Inferior parietal cortex (tissue), 1 donor: ENCODE measurements at regions not wholly inside any gene's neighbourhood (a gene's known extent, or its start where the extent isn't known, plus 50 kb on each side); places are given as distances from the start of the nearest gene placed in this dataset.

Source experiments
- DNase-seq: peaks from one replicate; pipeline ENCODE4 v3.0.0-alpha.2; 2016; ENCODE audit errors: extremely low spot score

- no peak for DNase-seq
Measured at GRCh38 chr10:108789919-108790318, 1133.4 kb downstream of the XPNPEP1 start.

- no peak for DNase-seq
Measured at GRCh38 chr10:108789336-108789735, 1134.0 kb downstream of the XPNPEP1 start.

GRCh38 chr10:108788891-108789290 is 1134.4 kb downstream of the XPNPEP1 start:
- DNase-seq = no peak

GRCh38 chr10:108787932-108788331 is 1135.4 kb downstream of the XPNPEP1 start:
- no peak for DNase-seq

- DNase-seq = no peak
Measured at GRCh38 chr10:108785011-108785410, 1138.3 kb downstream of the XPNPEP1 start.

DNA sequence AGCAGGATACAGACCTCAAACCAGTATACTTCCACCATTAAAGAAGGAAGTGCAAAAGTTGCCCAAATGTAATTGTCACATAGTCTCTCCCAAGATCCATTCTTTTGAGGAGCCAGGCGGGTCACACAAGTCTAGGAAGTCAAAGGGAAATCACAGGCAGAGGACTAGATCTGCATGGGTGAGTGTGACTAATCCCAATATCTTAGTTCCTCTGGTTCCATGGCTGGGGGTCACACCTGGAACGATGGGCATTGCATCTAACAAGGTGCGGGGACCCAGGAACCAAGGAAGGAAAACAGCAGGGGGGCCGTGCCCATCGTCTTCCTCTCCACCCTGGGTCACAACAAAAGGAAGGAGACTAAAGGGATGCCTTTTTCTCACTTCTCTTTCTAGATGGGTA is 1138.8 kb downstream of the XPNPEP1 start:
- DNase-seq = no peak

- DNase-seq = no peak
Measured at GRCh38 chr10:108783897-108784296, 1139.4 kb downstream of the XPNPEP1 start.

GRCh38 chr10:108782411-108782810 is 1140.9 kb downstream of the XPNPEP1 start:
- no peak for DNase-seq

- no peak for DNase-seq
Measured at GRCh38 chr10:108779501-108779900, 1143.8 kb downstream of the XPNPEP1 start.

- no peak for DNase-seq
Measured at GRCh38 chr10:108775911-108776475, 1147.3 kb downstream of the XPNPEP1 start.

GRCh38 chr10:108771106-108771505 is 1152.2 kb downstream of the XPNPEP1 start:
- DNase-seq = no peak

GRCh38 chr10:108765794-108766193 is 1157.5 kb downstream of the XPNPEP1 start:
- DNase-seq = no peak

DNA sequence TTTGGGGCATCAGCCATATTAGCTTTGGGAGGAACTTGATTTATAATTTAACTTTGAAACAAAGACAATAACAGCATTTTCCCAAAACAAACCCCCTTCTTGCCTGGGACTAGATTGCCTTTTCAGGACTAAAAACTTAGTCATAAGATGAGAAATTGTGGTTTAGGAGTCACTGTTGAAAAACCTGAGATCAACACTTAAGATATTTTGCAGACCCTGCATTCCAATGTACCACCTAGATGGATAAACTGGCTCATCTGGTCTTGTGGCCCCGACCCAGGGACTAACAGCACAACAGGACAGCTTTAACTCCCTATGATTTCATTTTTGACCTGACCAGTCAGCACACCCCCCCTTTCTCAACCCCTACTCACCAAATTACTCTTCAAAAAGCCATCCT is 1165.4 kb downstream of the XPNPEP1 start:
- no peak for DNase-seq

DNA sequence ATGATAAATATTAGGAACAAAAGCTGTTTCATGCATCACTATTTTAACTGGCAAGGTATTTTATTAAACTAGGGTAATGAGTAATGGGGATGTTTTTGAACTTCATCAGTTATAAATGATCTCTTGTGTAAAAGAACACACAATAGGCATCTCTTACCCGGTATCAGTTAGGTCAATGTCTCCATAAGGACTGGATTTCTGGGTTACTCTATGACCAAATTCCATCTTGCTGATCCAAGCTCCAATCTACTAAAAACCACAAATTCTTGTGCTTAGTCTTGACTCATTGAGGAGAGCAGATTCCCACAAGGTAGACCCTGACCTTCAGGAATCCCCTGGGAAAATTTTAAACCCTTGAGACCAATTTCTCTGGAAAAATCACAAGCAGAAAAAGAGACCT is 1167.7 kb downstream of the XPNPEP1 start:
- DNase-seq = no peak

GRCh38 chr10:108753326-108753725 is 1170.0 kb downstream of the XPNPEP1 start:
- DNase-seq = no peak

DNA sequence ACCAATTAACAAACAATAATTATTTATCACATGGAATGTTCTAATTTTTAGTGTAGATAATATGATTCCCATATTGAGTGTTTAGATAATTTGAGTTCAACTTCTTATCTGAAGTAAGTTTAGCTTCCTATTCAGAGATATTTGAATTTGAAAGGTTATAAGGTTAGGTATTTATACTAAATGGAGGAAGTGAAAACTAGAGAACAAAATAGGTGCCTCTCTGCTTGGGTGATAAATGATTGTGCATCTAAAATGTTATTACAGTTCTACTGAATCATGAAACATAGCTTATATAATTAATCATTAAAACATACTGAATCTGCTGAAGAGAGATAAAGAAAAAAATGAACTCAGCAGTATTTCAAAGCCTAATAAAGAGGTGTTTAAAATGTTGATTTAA is 1174.3 kb downstream of the XPNPEP1 start:
- DNase-seq = no peak

- DNase-seq = no peak
Measured at GRCh38 chr10:108736111-108736510, 1187.2 kb downstream of the XPNPEP1 start.

DNA sequence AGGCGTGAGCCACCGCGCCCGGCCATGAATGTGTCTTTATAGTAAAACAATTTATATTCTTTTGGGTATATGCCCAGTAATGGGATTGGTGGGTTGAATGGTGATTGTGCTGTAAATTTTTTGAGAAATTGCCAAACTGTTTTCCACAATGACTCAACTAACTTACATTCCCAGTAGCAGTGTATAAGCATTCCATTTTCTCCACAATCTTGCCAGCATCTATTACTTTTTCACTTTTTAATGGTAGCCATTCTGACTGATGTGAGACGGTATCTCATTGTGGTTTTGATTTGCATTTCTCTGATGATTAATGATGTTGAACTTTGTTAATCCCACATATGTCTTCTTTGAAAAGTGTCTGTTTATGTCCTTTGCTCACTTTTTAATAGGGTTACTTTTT is 1187.9 kb downstream of the XPNPEP1 start:
- DNase-seq = no peak

DNA sequence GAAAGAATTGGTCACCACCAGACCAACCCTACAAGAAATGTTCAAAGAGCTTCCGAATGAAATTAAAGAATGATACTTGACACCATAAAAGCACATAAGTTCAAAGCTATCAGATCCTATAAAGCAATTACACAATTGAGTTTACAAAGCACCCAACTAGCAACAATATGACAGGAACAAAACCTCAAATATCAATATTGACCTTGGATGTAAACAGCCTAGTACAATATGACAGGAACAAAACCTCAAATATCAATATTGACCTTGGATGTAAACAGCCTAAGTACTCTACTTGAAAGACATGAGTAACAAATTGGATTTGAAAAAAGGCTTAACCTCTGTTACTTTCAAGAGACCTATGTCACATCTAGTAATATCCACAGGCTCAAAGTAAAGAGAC is 1201.4 kb downstream of the XPNPEP1 start:
- DNase-seq = no peak

GRCh38 chr10:108716352-108716751 is 1207.0 kb downstream of the XPNPEP1 start:
- no peak for DNase-seq

GRCh38 chr10:108709927-108710722 is 1213.2 kb downstream of the XPNPEP1 start:
- no peak for DNase-seq

GRCh38 chr10:108708363-108708762 is 1214.9 kb downstream of the XPNPEP1 start:
- DNase-seq = no peak

GRCh38 chr10:108696792-108697477 is 1226.4 kb downstream of the XPNPEP1 start:
- no peak for DNase-seq
